NB4 (cell line): ENCODE measurements at regions not wholly inside any gene's neighbourhood (a gene's known extent, or its start where the extent isn't known, plus 50 kb on each side); places are given as distances from the start of the nearest gene placed in this dataset.

Experiments used
- DNase-seq: peaks from one replicate; pipeline ENCODE4 v3.0.0; 2010; ENCODE audit warnings: low read depth
- H3K4me3 ChIP-seq: one replicate; pipeline ENCODE4 v1.5.1; 2011; ENCODE audit warnings: mild to moderate bottlenecking, low read depth, low read length, moderate library complexity
- MYC ChIP-seq: IDR thresholded peaks from 2 replicates; pipeline ENCODE4 v1.6.1; 2011; ENCODE audit warnings: low read depth, low read length
- POLR2A ChIP-seq: IDR thresholded peaks from 2 replicates; pipeline ENCODE4 v1.6.1; 2011; ENCODE audit warnings: mild to moderate bottlenecking; ENCODE audit not compliant: insufficient read length; ENCODE audit errors: extremely low read depth
- TF ChIP-seq, protein P1 (sequence below): IDR thresholded peaks from one replicate; pipeline ENCODE4 v1.5.1; 2012; ENCODE audit warnings: low read depth, low read length
- TF ChIP-seq, protein P2 (sequence below): IDR thresholded peaks from 2 replicates; pipeline ENCODE4 v1.6.1; 2011; ENCODE audit warnings: low read depth, low read length

DNA sequence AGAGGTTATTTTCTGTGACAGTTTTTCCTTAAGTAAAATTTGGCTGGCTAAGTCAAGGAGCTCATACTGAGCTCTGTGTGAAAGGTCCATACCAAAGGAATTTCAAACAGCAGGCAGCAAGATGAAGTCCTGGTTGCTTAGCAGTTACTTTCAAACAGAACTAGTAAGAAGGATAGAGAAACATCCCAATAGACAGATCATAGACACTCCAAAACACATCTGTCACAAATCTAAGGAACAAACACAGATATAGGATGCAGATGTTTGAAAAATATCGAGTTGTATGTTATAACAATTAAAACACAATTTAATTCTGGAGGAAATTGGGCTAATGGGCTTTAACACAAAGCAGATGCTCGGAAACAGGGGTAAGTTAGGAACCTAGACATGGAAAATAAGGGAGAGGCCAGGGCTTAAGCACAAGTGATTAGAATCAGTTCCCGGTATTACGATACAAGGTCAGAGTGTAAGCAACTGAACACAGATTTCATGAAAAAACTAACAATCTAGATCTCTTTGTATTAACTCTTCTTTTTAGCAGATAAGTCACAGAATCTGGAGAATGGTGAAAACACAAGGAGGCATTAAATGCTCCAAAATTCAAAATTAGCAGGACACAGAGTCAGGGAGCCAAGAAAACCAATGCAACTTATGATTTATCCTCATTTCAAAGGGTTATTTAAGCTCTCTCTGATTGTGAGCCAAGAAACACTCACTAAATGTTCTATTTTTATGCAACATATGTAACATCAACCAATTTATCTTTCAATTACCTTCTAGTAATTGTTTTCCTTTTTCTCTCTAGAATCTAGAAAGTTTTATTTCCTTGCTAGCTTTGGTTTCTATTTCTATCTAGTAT lies 1992.9 kb upstream of the PCDH20 start:
- no peak overlapping the region for H3K4me3 ChIP-seq
- no peak for DNase-seq
- TF ChIP-seq MYC (no peak), POLR2A (no peak)
- TF ChIP-seq, protein P1, sequence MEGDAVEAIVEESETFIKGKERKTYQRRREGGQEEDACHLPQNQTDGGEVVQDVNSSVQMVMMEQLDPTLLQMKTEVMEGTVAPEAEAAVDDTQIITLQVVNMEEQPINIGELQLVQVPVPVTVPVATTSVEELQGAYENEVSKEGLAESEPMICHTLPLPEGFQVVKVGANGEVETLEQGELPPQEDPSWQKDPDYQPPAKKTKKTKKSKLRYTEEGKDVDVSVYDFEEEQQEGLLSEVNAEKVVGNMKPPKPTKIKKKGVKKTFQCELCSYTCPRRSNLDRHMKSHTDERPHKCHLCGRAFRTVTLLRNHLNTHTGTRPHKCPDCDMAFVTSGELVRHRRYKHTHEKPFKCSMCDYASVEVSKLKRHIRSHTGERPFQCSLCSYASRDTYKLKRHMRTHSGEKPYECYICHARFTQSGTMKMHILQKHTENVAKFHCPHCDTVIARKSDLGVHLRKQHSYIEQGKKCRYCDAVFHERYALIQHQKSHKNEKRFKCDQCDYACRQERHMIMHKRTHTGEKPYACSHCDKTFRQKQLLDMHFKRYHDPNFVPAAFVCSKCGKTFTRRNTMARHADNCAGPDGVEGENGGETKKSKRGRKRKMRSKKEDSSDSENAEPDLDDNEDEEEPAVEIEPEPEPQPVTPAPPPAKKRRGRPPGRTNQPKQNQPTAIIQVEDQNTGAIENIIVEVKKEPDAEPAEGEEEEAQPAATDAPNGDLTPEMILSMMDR, result no peak
- TF ChIP-seq, protein P2, sequence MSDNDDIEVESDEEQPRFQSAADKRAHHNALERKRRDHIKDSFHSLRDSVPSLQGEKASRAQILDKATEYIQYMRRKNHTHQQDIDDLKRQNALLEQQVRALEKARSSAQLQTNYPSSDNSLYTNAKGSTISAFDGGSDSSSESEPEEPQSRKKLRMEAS, result no peak

DNA sequence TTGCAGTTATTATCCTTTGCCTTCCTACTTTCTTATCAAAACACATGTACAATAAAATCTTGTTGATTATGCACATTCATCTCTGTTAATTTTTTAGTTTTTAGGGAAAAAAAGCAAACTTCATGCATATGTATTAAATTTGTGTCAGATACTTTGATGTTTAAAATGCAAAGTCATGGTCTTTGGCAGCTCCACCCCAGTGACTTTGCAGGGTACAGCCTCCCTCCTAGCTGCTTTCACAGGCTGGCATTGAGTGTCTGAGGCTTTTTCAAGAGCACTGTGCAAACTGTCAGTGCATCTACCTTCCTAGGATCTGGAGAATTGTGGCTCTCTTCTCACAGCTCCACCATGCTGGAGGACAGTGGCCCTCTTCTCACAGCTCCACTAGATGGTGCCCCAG lies 1988.1 kb upstream of the PCDH20 start:
- no peak for DNase-seq
- H3K4me3 ChIP-seq, result no peak overlapping the region
- TF ChIP-seq POLR2A (no peak), MYC (no peak)
- TF ChIP-seq, protein P1, result no peak
- TF ChIP-seq, protein P2, result no peak

DNA sequence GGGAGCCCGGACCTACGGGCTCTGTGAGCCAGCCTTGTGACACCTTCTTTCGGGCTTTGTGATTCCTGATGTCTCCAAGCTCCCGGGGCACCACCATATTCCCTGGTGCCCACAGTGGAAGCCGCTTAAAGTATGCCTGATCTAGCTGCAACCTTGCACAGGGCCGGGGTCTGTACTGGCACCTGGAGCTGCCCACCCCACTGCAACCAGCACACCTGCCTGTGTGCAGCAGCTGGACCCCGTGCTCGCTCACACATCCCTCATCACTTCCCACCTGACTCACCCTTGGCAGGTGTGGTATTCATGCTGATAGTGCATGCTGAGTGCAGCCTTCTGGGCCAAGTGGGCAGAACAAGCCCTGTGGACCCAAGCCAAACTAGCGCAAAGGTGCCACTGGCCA lies 1981.1 kb upstream of the PCDH20 start:
- H3K4me3 ChIP-seq, result no peak overlapping the region
- TF ChIP-seq, protein P1, result no peak
- TF ChIP-seq, protein P2, result no peak
- TF ChIP-seq POLR2A (no peak), MYC (no peak)
- no peak for DNase-seq

DNA sequence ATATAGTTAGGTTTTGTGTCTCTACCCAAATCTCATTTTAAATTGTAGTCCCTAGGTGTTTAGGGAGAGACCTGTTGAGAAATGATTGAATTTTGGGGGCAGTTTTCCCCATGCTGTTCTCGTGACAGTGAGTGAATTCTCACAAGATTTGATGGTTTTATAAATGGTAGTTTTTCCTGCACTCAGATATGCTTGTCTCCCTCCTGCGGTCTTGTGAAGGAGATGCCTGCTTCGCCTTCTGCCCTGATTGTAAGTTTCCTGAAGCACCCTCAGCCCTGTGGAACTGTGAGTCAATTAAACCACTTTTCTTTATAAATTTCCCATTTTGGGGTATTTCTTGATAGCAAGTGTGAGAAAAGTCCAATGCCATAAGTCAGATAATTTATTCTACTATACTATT lies 1977.5 kb upstream of the PCDH20 start:
- no peak overlapping the region for H3K4me3 ChIP-seq
- TF ChIP-seq, protein P1, result no peak
- TF ChIP-seq, protein P2, result no peak
- TF ChIP-seq POLR2A, result no peak
- TF ChIP-seq MYC, result no peak
- no peak for DNase-seq

DNA sequence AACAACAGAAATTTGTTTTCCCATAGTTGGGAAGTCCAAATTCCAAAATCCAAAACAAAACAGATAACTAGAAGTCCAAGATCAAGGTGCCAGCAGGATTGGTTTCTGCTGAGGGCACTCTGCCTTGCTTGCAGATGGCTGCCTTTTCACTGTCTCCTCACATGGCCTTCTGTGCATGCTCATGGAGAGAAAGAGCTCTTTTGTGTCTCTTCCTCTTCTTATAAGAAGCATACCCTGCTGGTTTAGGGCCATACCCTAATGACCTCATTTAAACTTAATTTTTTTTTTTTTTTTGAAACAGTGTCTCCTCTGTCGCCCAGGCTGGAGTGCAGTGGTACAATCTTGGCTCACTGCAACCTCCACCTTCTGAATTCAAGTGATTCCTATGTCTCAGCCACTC lies 1974.1 kb upstream of the PCDH20 start:
- no peak for DNase-seq
- no peak for TF ChIP-seq POLR2A
- TF ChIP-seq, protein P2, result no peak
- no peak for TF ChIP-seq MYC
- TF ChIP-seq, protein P1, result no peak
- H3K4me3 ChIP-seq, result no peak overlapping the region
